ENCODE measurements at regions not wholly inside any gene's neighbourhood (a gene's known extent, or its start where the extent isn't known, plus 50 kb on each side); places are given as distances from the start of the nearest gene placed in this dataset.

DNA sequence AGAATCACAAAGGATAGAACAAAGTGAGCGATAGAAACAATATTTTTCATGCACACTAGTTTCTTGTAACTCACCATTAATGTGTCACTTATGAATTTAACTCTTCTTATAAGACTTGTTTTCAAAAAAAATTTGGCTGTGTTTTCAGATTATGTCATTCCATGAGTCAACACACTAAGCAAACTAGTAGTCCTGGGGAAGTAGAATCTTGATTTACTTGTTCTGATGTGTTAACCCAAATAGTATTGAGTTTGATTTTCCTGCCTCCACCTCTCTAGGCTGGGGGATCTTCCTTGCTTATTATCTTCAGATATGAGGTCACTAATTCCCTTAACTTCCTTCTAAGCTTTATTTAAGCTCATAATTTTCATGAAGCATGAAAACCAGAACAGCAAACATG lies 151.0 kb upstream of the SEL1L start:
- Histone ChIP-seq H3K4me3 (no peak overlapping the region), H3K27ac (no peak overlapping the region), H3K36me3 (no peaks in the 10 kb centered on the region), H3K9me3 (no peaks in the 10 kb centered on the region), H3K4me1 (peaks cover 0 to 7% (median 0%) of the 10 kb centered on the region in 3 donors), H3K27me3 (no peaks in the 10 kb centered on the region)
- no peak for DNase-seq
- no peak for FAIRE-seq
- TF ChIP-seq, protein P1, sequence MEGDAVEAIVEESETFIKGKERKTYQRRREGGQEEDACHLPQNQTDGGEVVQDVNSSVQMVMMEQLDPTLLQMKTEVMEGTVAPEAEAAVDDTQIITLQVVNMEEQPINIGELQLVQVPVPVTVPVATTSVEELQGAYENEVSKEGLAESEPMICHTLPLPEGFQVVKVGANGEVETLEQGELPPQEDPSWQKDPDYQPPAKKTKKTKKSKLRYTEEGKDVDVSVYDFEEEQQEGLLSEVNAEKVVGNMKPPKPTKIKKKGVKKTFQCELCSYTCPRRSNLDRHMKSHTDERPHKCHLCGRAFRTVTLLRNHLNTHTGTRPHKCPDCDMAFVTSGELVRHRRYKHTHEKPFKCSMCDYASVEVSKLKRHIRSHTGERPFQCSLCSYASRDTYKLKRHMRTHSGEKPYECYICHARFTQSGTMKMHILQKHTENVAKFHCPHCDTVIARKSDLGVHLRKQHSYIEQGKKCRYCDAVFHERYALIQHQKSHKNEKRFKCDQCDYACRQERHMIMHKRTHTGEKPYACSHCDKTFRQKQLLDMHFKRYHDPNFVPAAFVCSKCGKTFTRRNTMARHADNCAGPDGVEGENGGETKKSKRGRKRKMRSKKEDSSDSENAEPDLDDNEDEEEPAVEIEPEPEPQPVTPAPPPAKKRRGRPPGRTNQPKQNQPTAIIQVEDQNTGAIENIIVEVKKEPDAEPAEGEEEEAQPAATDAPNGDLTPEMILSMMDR (IDR thresholded peaks at IDR 0.05): no peak
- intact Hi-C loops (cut with DNase I): no loop called here
- peak; percentile 66 to 85 (median 78) for ATAC-seq
- WGBS, 2 donors: 85 to 90% methylated on average over 1 of the region's 1 CpG

DNA sequence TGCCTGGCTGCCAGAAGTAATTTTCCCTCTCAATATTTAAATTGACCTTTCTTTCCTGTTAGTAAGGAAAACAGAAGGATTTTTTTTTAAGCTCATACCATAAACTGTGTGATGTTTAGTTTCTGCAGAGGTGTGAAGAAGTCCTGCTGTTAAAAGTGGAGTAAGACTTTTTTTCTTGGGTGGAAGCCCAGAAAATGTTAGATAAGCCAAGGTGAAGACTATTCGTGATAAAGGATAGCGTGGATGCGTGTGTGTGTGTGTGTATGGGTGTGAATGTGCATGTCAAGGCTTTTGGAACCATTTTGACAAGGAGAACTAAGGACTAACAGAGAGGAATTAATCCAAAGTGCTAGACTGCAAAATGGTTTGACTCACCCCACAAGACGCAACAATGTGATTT lies 152.9 kb upstream of the SEL1L start:
- Histone ChIP-seq H3K4me1 (peaks cover 0 to 7% (median 0%) of the 10 kb centered on the region in 3 donors), H3K9me3 (no peaks in the 10 kb centered on the region), H3K27ac (no peak overlapping the region), H3K27me3 (no peaks in the 10 kb centered on the region), H3K4me3 (no peak overlapping the region), H3K36me3 (no peaks in the 10 kb centered on the region)
- TF ChIP-seq, protein P1 (IDR thresholded peaks at IDR 0.05): no peak
- FAIRE-seq (no peak), DNase-seq (no peak), ATAC-seq (peak; percentile 48 to 79 (median 65))
- 33 to 36% methylated on average over 4 of the region's 4 CpGs for WGBS, 2 donors
- intact Hi-C loops (cut with DNase I): no loop called here

GRCh38 chr14:81691931-81692330 lies 158.3 kb upstream of the SEL1L start:
- 87 to 88% methylated on average over 3 of the region's 3 CpGs for WGBS, 2 donors
- DNase-seq: no peak
- FAIRE-seq: no peak
- Histone ChIP-seq H3K9me3 (no peaks in the 10 kb centered on the region), H3K27me3 (no peaks in the 10 kb centered on the region), H3K36me3 (no peaks in the 10 kb centered on the region), H3K4me1 (no peaks in the 10 kb centered on the region), H3K27ac (no peak overlapping the region), H3K4me3 (no peak overlapping the region)
- TF ChIP-seq, protein P1 (IDR thresholded peaks at IDR 0.05): no peak
- intact Hi-C loops (cut with DNase I): no loop called here
- ATAC-seq: no peak

GRCh38 chr14:81694419-81694818 lies 160.8 kb upstream of the SEL1L start:
- no peaks in the 10 kb centered on the region for H3K27me3 ChIP-seq
- 50 to 56% methylated on average over 1 of the region's 1 CpG for WGBS, 2 donors
- no peak overlapping the region for H3K4me3 ChIP-seq
- no peak for FAIRE-seq
- TF ChIP-seq, protein P1 (IDR thresholded peaks at IDR 0.05): no peak
- intact Hi-C loops (cut with DNase I): no loop called here
- H3K36me3 ChIP-seq: no peaks in the 10 kb centered on the region
- H3K27ac ChIP-seq: no peak overlapping the region
- no peak for ATAC-seq
- H3K9me3 ChIP-seq: no peaks in the 10 kb centered on the region
- no peaks in the 10 kb centered on the region for H3K4me1 ChIP-seq
- no peak for DNase-seq

GRCh38 chr14:81709681-81710080 lies 176.0 kb upstream of the SEL1L start:
- no peak for FAIRE-seq
- 42 to 52% methylated on average over 6 of the region's 6 CpGs for WGBS, 2 donors
- intact Hi-C loops (cut with DNase I): no loop called here
- DNase-seq: no peak
- TF ChIP-seq, protein P1 (IDR thresholded peaks at IDR 0.05): no peak
- peak in 1 of 4 donors; percentile 43 for ATAC-seq
- Histone ChIP-seq H3K27me3 (no peaks in the 10 kb centered on the region), H3K27ac (no peak overlapping the region), H3K4me3 (no peak overlapping the region), H3K9me3 (no peaks in the 10 kb centered on the region), H3K4me1 (no peaks in the 10 kb centered on the region), H3K36me3 (no peaks in the 10 kb centered on the region)
